Suprapubic skin (tissue), 3 donors: ENCODE measurements at regions not wholly inside any gene's neighbourhood (a gene's known extent, or its start where the extent isn't known, plus 50 kb on each side); places are given as distances from the start of the nearest gene placed in this dataset.

Source experiments
- CTCF ChIP-seq, 2 donors: fragments of 200-600 bp in 1 of 2; fragments of 450-650 bp in 1 of 2; sonication (generic) in 1 of 2; IDR thresholded peaks; one replicate each; pipeline ENCODE4 v1.5.1; 2016 to 2019; ENCODE audit warnings: antibody characterized with exemption in 2 of 2, mild to moderate bottlenecking in 1 of 2, moderate library complexity in 1 of 2
- POLR2A ChIP-seq, 2 donors: fragments of 450-650 bp; IDR thresholded peaks; one replicate each; pipeline ENCODE4 v1.6.1; 2017; ENCODE audit warnings: antibody characterized with exemption in 2 of 2, mild to moderate bottlenecking in 2 of 2, moderate library complexity in 2 of 2

- TF ChIP-seq POLR2A (IDR thresholded peaks at IDR 0.05) (no peak), CTCF (IDR thresholded peaks at IDR 0.05) (no peak)
Measured at GRCh38 chr3:88742674-88743507, 364.5 kb upstream of the EPHA3 start.
